ENCODE measurements at regions not wholly inside any gene's neighbourhood (a gene's known extent, or its start where the extent isn't known, plus 50 kb on each side); places are given as distances from the start of the nearest gene placed in this dataset.

- intact Hi-C loops (cut with micrococcal nuclease): no loop called here
- no peaks in the 10 kb centered on the region for H3K36me3 ChIP-seq (ENCODE audit: control insufficient read depth in 1 of 2, insufficient read depth in 2 of 2, low read length in 2 of 2)
- TF ChIP-seq POLR2AphosphoS5 (IDR thresholded peaks at IDR 0.05; ENCODE audit: low read depth, low read length): no peak
- no peak for TF ChIP-seq SRF (IDR thresholded peaks at IDR 0.05; ENCODE audit: low read depth)
- TF ChIP-seq TCF7L2 (IDR thresholded peaks at IDR 0.05; ENCODE audit: borderline replicate concordance, extremely low read depth, insufficient read depth, insufficient read length): no peak
- no peak for TF ChIP-seq RAD21 (IDR thresholded peaks at IDR 0.05; ENCODE audit: low read depth)
- no peak for TF ChIP-seq SIN3A (IDR thresholded peaks at IDR 0.05; ENCODE audit: low read depth)
- no peak for TF ChIP-seq REST (IDR thresholded peaks at IDR 0.05; ENCODE audit: low read depth)
- TF ChIP-seq EGR1 (IDR thresholded peaks at IDR 0.05; ENCODE audit: low read depth): no peak
- no peak for TF ChIP-seq CTCF (IDR thresholded peaks at IDR 0.05 in 2 of 3, conservative IDR thresholded peaks at IDR 0.05 in 1 of 3; ENCODE audit: borderline replicate concordance in 1 of 3, insufficient read depth in 1 of 3, low read depth in 2 of 3, low read length in 2 of 3)
- TF ChIP-seq CBX3 (IDR thresholded peaks at IDR 0.05; ENCODE audit: low read depth): no peak
- no peak for TF ChIP-seq POLR2A (IDR thresholded peaks at IDR 0.05; ENCODE audit: borderline replicate concordance, extremely low read depth, insufficient read depth, insufficient read length)
- no peak for TF ChIP-seq YY1 (IDR thresholded peaks at IDR 0.05; ENCODE audit: extremely low read depth, insufficient replicate concordance, low read depth, low read length)
- TF ChIP-seq FOSL1 (IDR thresholded peaks at IDR 0.05; ENCODE audit: low read depth): no peak
- no peak for TF ChIP-seq ZBTB33 (IDR thresholded peaks at IDR 0.05; ENCODE audit: extremely low read depth, insufficient replicate concordance, low read length)
- TF ChIP-seq SP1 (IDR thresholded peaks at IDR 0.05; ENCODE audit: low read depth): no peak
- no peak for TF ChIP-seq ZFX (IDR thresholded peaks at IDR 0.05)
- H2AFZ ChIP-seq (ENCODE audit: low read depth, low read length, poor library complexity, severe bottlenecking): no peak overlapping the region
- BruUV-seq (replicated peaks): no TSS peak
- no peak for ATAC-seq
- ChIA-PET CTCF (interaction anchor here (1.1 to 1.4 kb wide), 2 partner anchors 594 to 878 kb away, joined by 3 read pairs; no protein-coding TSS in a partner anchor), POLR2A (no interaction called here), RAD21 (ENCODE audit: low non-redundant PET in 1 of 2, low total read pairs in 2 of 2, uncharacterized antibody in 2 of 2, unreplicated experiment in 2 of 2) (no interaction called here)
- H3K27me3 ChIP-seq (ENCODE audit: insufficient read depth, low read length): peaks cover 6% of the 10 kb centered on the region; the same call in 1 of the 2 replicates
- no peaks in the 10 kb centered on the region for H3K9me3 ChIP-seq (ENCODE audit: control insufficient read depth in 1 of 2, insufficient read depth in 1 of 2, low read depth in 1 of 2, low read length in 2 of 2)
- no peak for DNase-seq (ENCODE audit: low read depth, low spot score)
- no peaks in the 10 kb centered on the region for H4K20me1 ChIP-seq (ENCODE audit: insufficient read depth)
- H3K79me2 ChIP-seq (ENCODE audit: insufficient read depth, low read length): no peaks in the 10 kb centered on the region
- no peak overlapping the region for H3K9ac ChIP-seq (ENCODE audit: low read length)
- H3K9me2 ChIP-seq (ENCODE audit: insufficient read depth): no peaks in the 10 kb centered on the region
- no peaks in the 10 kb centered on the region for H3K4me1 ChIP-seq (ENCODE audit: control insufficient read depth in 1 of 2, insufficient read depth in 2 of 2, low read length in 2 of 2)
- no peak overlapping the region for H3K4me2 ChIP-seq (ENCODE audit: low read length)
- H3K27ac ChIP-seq (ENCODE audit: low read depth, low read length): no peak overlapping the region
- no peak overlapping the region for H3K4me3 ChIP-seq (replicated peaks in 1 of 2; ENCODE audit: low read depth in 1 of 2, low read length in 2 of 2)
Measured at GRCh38 chr1:60171801-60172200, 98.2 kb upstream of the C1orf87 start.

Data from HCT116 (cell line).